ENCODE measurements at regions not wholly inside any gene's neighbourhood (a gene's known extent, or its start where the extent isn't known, plus 50 kb on each side); places are given as distances from the start of the nearest gene placed in this dataset.

DNA sequence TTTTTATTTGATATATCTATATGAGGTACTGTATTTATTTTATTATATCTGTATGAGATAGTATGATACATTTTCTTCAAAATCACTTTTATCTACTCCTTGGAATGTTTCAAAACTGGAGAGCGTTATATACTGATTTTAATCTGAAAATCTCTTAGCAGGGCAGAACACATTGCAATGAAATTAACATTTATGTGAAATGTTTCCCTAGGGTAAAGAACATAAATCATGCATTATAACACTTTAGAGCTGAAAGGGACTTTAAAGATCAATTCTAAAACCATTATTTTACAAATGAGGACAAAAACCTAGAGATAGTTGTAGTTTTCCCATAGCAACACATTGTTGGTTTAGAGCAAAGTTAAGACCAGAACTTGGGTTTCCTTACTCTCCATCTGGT, 153.7 kb downstream of the ATOH1 start:
- no peaks in the 10 kb centered on the region for H3K36me3 ChIP-seq (ENCODE audit: insufficient read depth, low read length)
- H3K9me2 ChIP-seq (ENCODE audit: insufficient read depth, low read length), result no peaks in the 10 kb centered on the region
- no peak overlapping the region for H3K4me3 ChIP-seq (ENCODE audit: low read length)
- no peak overlapping the region for H3K4me2 ChIP-seq (ENCODE audit: low read length)
- H3K9ac ChIP-seq (ENCODE audit: low read length), result no peak overlapping the region
- no peaks in the 10 kb centered on the region for H3K79me2 ChIP-seq (replicated peaks; ENCODE audit: insufficient read depth, low read length)
- no peaks in the 10 kb centered on the region for H4K20me1 ChIP-seq (ENCODE audit: insufficient read depth)
- H3K27ac ChIP-seq (ENCODE audit: low read length), result no peak overlapping the region
- no peaks in the 10 kb centered on the region for H3K27me3 ChIP-seq (ENCODE audit: insufficient read depth, low read depth, low read length)
- H3F3A ChIP-seq (ENCODE audit: insufficient read depth, low read length, poor library complexity, severe bottlenecking), result no peaks in the 10 kb centered on the region
- H2AFZ ChIP-seq (ENCODE audit: low read depth, low read length), result no peak overlapping the region
- no peaks in the 10 kb centered on the region for H3K9me3 ChIP-seq (ENCODE audit: low read length)
- TF ChIP-seq RAD21 (conservative IDR thresholded peaks at IDR 0.05) (no peak), MXI1 (conservative IDR thresholded peaks at IDR 0.05; ENCODE audit: poor library complexity, severe bottlenecking) (no peak), POLR2AphosphoS5 (IDR thresholded peaks at IDR 0.05) (no peak), SMC3 (conservative IDR thresholded peaks at IDR 0.05; ENCODE audit: poor library complexity) (no peak), CTCF (IDR thresholded peaks at IDR 0.05; ENCODE audit: poor library complexity, severe bottlenecking) (no peak), EZH2 (IDR thresholded peaks at IDR 0.05; ENCODE audit: borderline replicate concordance, insufficient read depth, low read length, poor library complexity, severe bottlenecking) (no peak), REST (IDR thresholded peaks at IDR 0.05; ENCODE audit: borderline replicate concordance) (no peak), TAF1 (IDR thresholded peaks at IDR 0.05; ENCODE audit: low read depth) (no peak), EP300 (conservative IDR thresholded peaks at IDR 0.05; ENCODE audit: poor library complexity, severe bottlenecking) (no peak)

- H3K9ac ChIP-seq (ENCODE audit: low read length), result no peak overlapping the region
- H3K9me2 ChIP-seq (ENCODE audit: insufficient read depth, low read length), result no peaks in the 10 kb centered on the region
- H3K79me2 ChIP-seq (replicated peaks; ENCODE audit: insufficient read depth, low read length), result no peaks in the 10 kb centered on the region
- H3K27me3 ChIP-seq (ENCODE audit: insufficient read depth, low read depth, low read length), result no peaks in the 10 kb centered on the region
- no peaks in the 10 kb centered on the region for H3K9me3 ChIP-seq (ENCODE audit: low read length)
- no peaks in the 10 kb centered on the region for H3K36me3 ChIP-seq (ENCODE audit: insufficient read depth, low read length)
- H3K4me3 ChIP-seq (ENCODE audit: low read length), result no peak overlapping the region
- no peak for TF ChIP-seq REST (IDR thresholded peaks at IDR 0.05; ENCODE audit: borderline replicate concordance)
- no peak for TF ChIP-seq SMC3 (conservative IDR thresholded peaks at IDR 0.05; ENCODE audit: poor library complexity)
- TF ChIP-seq POLR2AphosphoS5 (IDR thresholded peaks at IDR 0.05), result no peak
- TF ChIP-seq RAD21 (conservative IDR thresholded peaks at IDR 0.05), result no peak
- TF ChIP-seq EP300 (conservative IDR thresholded peaks at IDR 0.05; ENCODE audit: poor library complexity, severe bottlenecking), result no peak
- TF ChIP-seq CTCF (IDR thresholded peaks at IDR 0.05; ENCODE audit: poor library complexity, severe bottlenecking), result no peak
- H3F3A ChIP-seq (ENCODE audit: insufficient read depth, low read length, poor library complexity, severe bottlenecking), result no peaks in the 10 kb centered on the region
- no peak overlapping the region for H2AFZ ChIP-seq (ENCODE audit: low read depth, low read length)
- H3K4me2 ChIP-seq (ENCODE audit: low read length), result no peak overlapping the region
- no peaks in the 10 kb centered on the region for H4K20me1 ChIP-seq (ENCODE audit: insufficient read depth)
- no peak overlapping the region for H3K27ac ChIP-seq (ENCODE audit: low read length)
Measured at GRCh38 chr4:93983140-93983539, 154.6 kb downstream of the ATOH1 start.

Measured in neural cell (in vitro differentiated cells).